ENCODE measurements at regions not wholly inside any gene's neighbourhood (a gene's known extent, or its start where the extent isn't known, plus 50 kb on each side); places are given as distances from the start of the nearest gene placed in this dataset.

DNA sequence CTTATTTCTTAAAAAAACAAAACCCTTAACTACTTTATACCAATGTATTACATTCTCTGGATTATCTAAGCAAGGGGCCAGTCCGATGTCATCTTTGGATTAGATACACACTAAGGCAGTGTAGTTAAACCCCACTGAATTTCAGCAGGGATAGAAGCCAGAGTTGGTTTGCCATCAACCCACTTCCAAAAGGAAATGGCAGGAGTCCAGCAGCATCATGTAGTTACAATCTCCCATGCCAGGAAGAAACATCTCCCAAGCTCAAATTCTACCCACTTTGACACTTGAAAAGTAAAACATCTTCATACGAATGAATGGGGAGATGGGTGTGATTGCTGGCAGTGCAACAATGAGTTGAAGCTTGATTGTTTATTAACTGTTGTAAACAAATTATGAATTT is 203.5 kb upstream of the PLXNC1 start:
- no peak for ATAC-seq
- TF ChIP-seq ZFP3 (CRISPR knock-in tag; IDR thresholded peaks at IDR 0.05): no peak
- no peak for TF ChIP-seq ISL1 (CRISPR knock-in tag; IDR thresholded peaks at IDR 0.05)
- TF ChIP-seq TCF4 (CRISPR knock-in tag; IDR thresholded peaks at IDR 0.05; ENCODE audit: borderline replicate concordance): no peak
- no peak for TF ChIP-seq ZNF70 (CRISPR knock-in tag; IDR thresholded peaks at IDR 0.05)
- no peak for TF ChIP-seq ZC3H10 (CRISPR knock-in tag; IDR thresholded peaks at IDR 0.05)
- TF ChIP-seq POU6F1 (CRISPR knock-in tag; IDR thresholded peaks at IDR 0.05; ENCODE audit: borderline replicate concordance, low read depth): no peak
- no peak for TF ChIP-seq ZNF8 (CRISPR knock-in tag; IDR thresholded peaks at IDR 0.05)
- TF ChIP-seq RARB (CRISPR knock-in tag; IDR thresholded peaks at IDR 0.05): no peak
- TF ChIP-seq PATZ1 (CRISPR knock-in tag; IDR thresholded peaks at IDR 0.05; ENCODE audit: borderline replicate concordance): no peak
- TF ChIP-seq BACH2 (CRISPR knock-in tag; IDR thresholded peaks at IDR 0.05; ENCODE audit: borderline replicate concordance): no peak
- TF ChIP-seq ZNF565 (CRISPR knock-in tag; conservative IDR thresholded peaks at IDR 0.05; ENCODE audit: low read depth): no peak

- ATAC-seq: no peak
- TF ChIP-seq POU6F1 (CRISPR knock-in tag; IDR thresholded peaks at IDR 0.05; ENCODE audit: borderline replicate concordance, low read depth): no peak
These were observed 201.7 kb upstream of the PLXNC1 start for GRCh38 chr12:93946542-93947150.

DNA sequence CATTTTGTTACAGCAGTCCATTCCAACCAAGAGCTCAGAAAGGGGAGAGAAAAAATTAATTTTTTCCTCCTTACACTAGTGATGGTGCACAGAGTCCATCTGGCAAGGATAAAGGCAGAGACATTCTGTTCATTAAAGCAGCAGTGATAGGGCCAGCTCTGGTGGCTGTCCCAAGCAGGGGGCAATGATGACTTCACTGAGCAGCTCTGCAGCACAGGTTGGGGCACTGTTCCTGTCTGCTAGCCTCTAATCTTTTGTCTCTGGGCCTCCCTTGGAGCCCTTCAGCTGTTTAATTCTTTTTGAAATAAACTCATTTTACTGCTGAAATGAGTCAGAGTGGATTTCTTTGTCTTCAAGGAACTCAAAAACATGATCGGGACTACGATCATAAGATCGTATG is 200.9 kb upstream of the PLXNC1 start:
- no peak for ATAC-seq
- TF ChIP-seq SNAI2 (CRISPR knock-in tag; IDR thresholded peaks at IDR 0.05) (no peak), ZC3H10 (CRISPR knock-in tag; IDR thresholded peaks at IDR 0.05) (no peak), OSR1 (CRISPR knock-in tag; IDR thresholded peaks at IDR 0.05) (no peak), ZNF565 (CRISPR knock-in tag; conservative IDR thresholded peaks at IDR 0.05; ENCODE audit: low read depth) (no peak), CSDC2 (CRISPR knock-in tag; IDR thresholded peaks at IDR 0.05) (no peak), RARB (CRISPR knock-in tag; IDR thresholded peaks at IDR 0.05) (no peak), TCF4 (CRISPR knock-in tag; IDR thresholded peaks at IDR 0.05; ENCODE audit: borderline replicate concordance) (no peak), ZFP3 (CRISPR knock-in tag; IDR thresholded peaks at IDR 0.05) (no peak), ARNTL (CRISPR knock-in tag; IDR thresholded peaks at IDR 0.05; ENCODE audit: borderline replicate concordance, low read depth) (no peak), ZFP30 (CRISPR knock-in tag; IDR thresholded peaks at IDR 0.05) (no peak), ZNF70 (CRISPR knock-in tag; IDR thresholded peaks at IDR 0.05) (no peak), ESRRG (CRISPR knock-in tag; IDR thresholded peaks at IDR 0.05) (no peak), TOX (CRISPR knock-in tag; IDR thresholded peaks at IDR 0.05; ENCODE audit: borderline replicate concordance) (no peak), ZNF8 (CRISPR knock-in tag; IDR thresholded peaks at IDR 0.05) (no peak), PPARA (CRISPR knock-in tag; IDR thresholded peaks at IDR 0.05; ENCODE audit: borderline replicate concordance) (no peak), PATZ1 (CRISPR knock-in tag; IDR thresholded peaks at IDR 0.05; ENCODE audit: borderline replicate concordance) (no peak), POU6F1 (CRISPR knock-in tag; IDR thresholded peaks at IDR 0.05; ENCODE audit: borderline replicate concordance, low read depth) (no peak), TSHZ2 (CRISPR knock-in tag; IDR thresholded peaks at IDR 0.05) (no peak)
